ENCODE measurements at regions not wholly inside any gene's neighbourhood (a gene's known extent, or its start where the extent isn't known, plus 50 kb on each side); places are given as distances from the start of the nearest gene placed in this dataset.

- no peak for TF ChIP-seq MAX (IDR thresholded peaks at IDR 0.05)
- no peak for TF ChIP-seq USF1 (IDR thresholded peaks at IDR 0.05)
- TF ChIP-seq CREB1 (IDR thresholded peaks at IDR 0.05; ENCODE audit: low read depth): no peak
- no peak for TF ChIP-seq TAF1 (IDR thresholded peaks at IDR 0.05; ENCODE audit: low read depth)
- TF ChIP-seq REST (IDR thresholded peaks at IDR 0.05; ENCODE audit: low read depth): no peak
- TF ChIP-seq RAD21 (IDR thresholded peaks at IDR 0.05; ENCODE audit: low read depth): no peak
- TF ChIP-seq EP300 (IDR thresholded peaks at IDR 0.05; ENCODE audit: borderline replicate concordance): no peak
Measured at GRCh38 chr17:71164561-71164960, 956.3 kb upstream of the SOX9 start.
